ENCODE measurements at regions not wholly inside any gene's neighbourhood (a gene's known extent, or its start where the extent isn't known, plus 50 kb on each side); places are given as distances from the start of the nearest gene placed in this dataset.

- ChIA-PET POLR2A (no interaction called here), CTCF (no interaction called here)
- no peak for DNase-seq (ENCODE audit: extremely low spot score)
- no peak for TF ChIP-seq FOXK2 (IDR thresholded peaks at IDR 0.05)
- TF ChIP-seq L3MBTL2 (conservative IDR thresholded peaks at IDR 0.05), result no peak
- no peak for TF ChIP-seq PKNOX1 (IDR thresholded peaks at IDR 0.05)
- TF ChIP-seq SP1 (IDR thresholded peaks at IDR 0.05), result no peak
- TF ChIP-seq BHLHE40 (IDR thresholded peaks at IDR 0.05; ENCODE audit: borderline replicate concordance), result no peak
Measured at GRCh38 chr17:36727052-36727451, 125.7 kb downstream of the MRM1 start.

- TF ChIP-seq SUZ12 (IDR thresholded peaks at IDR 0.05) (no peak), CTBP1 (IDR thresholded peaks at IDR 0.05; ENCODE audit: borderline replicate concordance) (no peak), L3MBTL2 (conservative IDR thresholded peaks at IDR 0.05) (no peak), LEF1 (IDR thresholded peaks at IDR 0.05; ENCODE audit: borderline replicate concordance) (no peak), ZNF384 (IDR thresholded peaks at IDR 0.05) (no peak), FOXA1 (IDR thresholded peaks at IDR 0.05) (no peak), BHLHE40 (IDR thresholded peaks at IDR 0.05; ENCODE audit: borderline replicate concordance) (no peak), SP1 (IDR thresholded peaks at IDR 0.05) (no peak), ARNT (IDR thresholded peaks at IDR 0.05) (no peak), NFRKB (IDR thresholded peaks at IDR 0.05) (no peak), FOXK2 (IDR thresholded peaks at IDR 0.05) (no peak), ELF4 (IDR thresholded peaks at IDR 0.05) (no peak), TARDBP (IDR thresholded peaks at IDR 0.05) (no peak), PKNOX1 (IDR thresholded peaks at IDR 0.05) (no peak)
- ChIA-PET POLR2A (no interaction called here), CTCF (no interaction called here)
- DNase-seq (ENCODE audit: extremely low spot score), result no peak
Measured at GRCh38 chr17:36727577-36727976, 126.2 kb downstream of the MRM1 start.

- POLR2A ChIA-PET, result no interaction called here
Measured at GRCh38 chr17:36728030-36728991, 126.9 kb downstream of the MRM1 start.

GRCh38 chr17:36730095-36730808 lies 128.9 kb downstream of the MRM1 start:
- no peak for DNase-seq (ENCODE audit: extremely low spot score)
- CTCF ChIA-PET, result no interaction called here
- no peak for TF ChIP-seq TARDBP (IDR thresholded peaks at IDR 0.05)
- TF ChIP-seq SP1 (IDR thresholded peaks at IDR 0.05), result no peak
- no peak for TF ChIP-seq FOXM1 (IDR thresholded peaks at IDR 0.05; ENCODE audit: borderline replicate concordance)
- no peak for TF ChIP-seq FOXK2 (IDR thresholded peaks at IDR 0.05)
- no peak for TF ChIP-seq CTBP1 (IDR thresholded peaks at IDR 0.05; ENCODE audit: borderline replicate concordance)
- TF ChIP-seq BHLHE40 (IDR thresholded peaks at IDR 0.05; ENCODE audit: borderline replicate concordance), result no peak
- POLR2A ChIA-PET, result no interaction called here

More at GRCh38 chr17:36728030-36728991, 126.9 kb downstream of the MRM1 start:
- no peak for DNase-seq (ENCODE audit: extremely low spot score)
- TF ChIP-seq L3MBTL2 (conservative IDR thresholded peaks at IDR 0.05), result no peak
- CTCF ChIA-PET, result no interaction called here

GRCh38 chr17:36730857-36731490 lies 129.6 kb downstream of the MRM1 start:
- CTCF ChIA-PET, result no interaction called here
- no peak for TF ChIP-seq FOXK2 (IDR thresholded peaks at IDR 0.05)
- TF ChIP-seq FOXM1 (IDR thresholded peaks at IDR 0.05; ENCODE audit: borderline replicate concordance), result no peak
- no peak for TF ChIP-seq SP1 (IDR thresholded peaks at IDR 0.05)
- no peak for TF ChIP-seq HDGF (IDR thresholded peaks at IDR 0.05; ENCODE audit: borderline replicate concordance)
- no peak for TF ChIP-seq ZNF384 (IDR thresholded peaks at IDR 0.05)
- POLR2A ChIA-PET, result no interaction called here

GRCh38 chr17:36731811-36732210 lies 130.4 kb downstream of the MRM1 start:
- no peak for DNase-seq (ENCODE audit: extremely low spot score)
- ChIA-PET POLR2A (no interaction called here), CTCF (no interaction called here)
- TF ChIP-seq ELF4 (IDR thresholded peaks at IDR 0.05) (no peak), SP1 (IDR thresholded peaks at IDR 0.05) (no peak)

More at GRCh38 chr17:36730857-36731490, 129.6 kb downstream of the MRM1 start:
- no peak for DNase-seq (ENCODE audit: extremely low spot score)

- ChIA-PET CTCF (no interaction called here), POLR2A (interaction anchor here (2.1 kb wide), 1 partner anchor 10 kb away, joined by 9 read pairs; no protein-coding TSS in a partner anchor)
- no peak for DNase-seq (ENCODE audit: extremely low spot score)
- TF ChIP-seq L3MBTL2 (conservative IDR thresholded peaks at IDR 0.05) (no peak), FOXK2 (IDR thresholded peaks at IDR 0.05) (no peak), FOXM1 (IDR thresholded peaks at IDR 0.05; ENCODE audit: borderline replicate concordance) (no peak), HDGF (IDR thresholded peaks at IDR 0.05; ENCODE audit: borderline replicate concordance) (no peak), SP1 (IDR thresholded peaks at IDR 0.05) (no peak), ARNT (IDR thresholded peaks at IDR 0.05) (no peak), SUZ12 (IDR thresholded peaks at IDR 0.05) (no peak)
Measured at GRCh38 chr17:36732351-36732750, 131.0 kb downstream of the MRM1 start.

Data from HEK293T (cell line).